Kidney glomerular epithelial cell (primary cell): ENCODE measurements at regions not wholly inside any gene's neighbourhood (a gene's known extent, or its start where the extent isn't known, plus 50 kb on each side); places are given as distances from the start of the nearest gene placed in this dataset.

Experiments used
- DNase-seq: peaks from one replicate; lab custom pipeline; 2025; lab: John Stamatoyannopoulos, UW

- DNase-seq = no peak
Measured at GRCh38 chrX:34875204-34875603, 67.4 kb upstream of the FAM47B start.

GRCh38 chrX:34877436-34877835, 65.2 kb upstream of the FAM47B start:
- no peak for DNase-seq

DNA sequence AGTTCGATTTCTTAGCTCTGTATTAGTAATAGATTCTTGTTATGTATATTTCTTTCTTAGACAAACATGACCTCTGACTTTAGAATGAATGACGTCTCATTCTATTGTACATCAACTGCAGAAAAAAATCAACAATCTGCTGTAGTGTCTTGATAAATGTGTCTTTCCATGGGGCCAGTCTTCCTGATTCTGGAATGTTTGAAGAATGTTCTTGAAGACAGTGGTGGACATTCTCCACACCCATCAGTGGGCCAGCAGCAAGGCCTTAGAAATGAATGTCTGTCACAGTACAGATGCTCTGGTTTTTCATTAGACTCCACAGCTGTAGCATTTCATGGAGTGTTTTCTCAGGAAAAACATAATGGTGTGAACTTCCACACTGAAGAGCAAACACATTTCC, 63.2 kb upstream of the FAM47B start:
- DNase-seq = no peak

DNA sequence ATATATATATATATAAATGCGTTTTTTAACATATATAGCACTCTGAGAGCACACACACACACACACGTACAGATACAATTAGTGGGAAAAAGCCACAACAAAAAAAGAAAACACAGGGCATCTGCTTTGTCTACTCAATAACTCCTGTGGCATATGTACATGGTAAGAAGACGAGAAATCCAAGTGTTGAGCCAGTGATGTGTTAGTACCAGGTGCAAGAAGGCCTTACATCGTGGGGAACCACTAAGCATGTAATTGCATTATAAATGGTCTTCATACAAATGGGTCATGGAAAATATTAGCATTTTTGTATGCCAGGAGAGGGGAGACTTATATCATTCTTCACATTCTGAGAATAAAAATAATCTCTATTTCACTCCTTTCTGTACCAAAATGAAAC, 62.7 kb upstream of the FAM47B start:
- DNase-seq = no peak

DNA sequence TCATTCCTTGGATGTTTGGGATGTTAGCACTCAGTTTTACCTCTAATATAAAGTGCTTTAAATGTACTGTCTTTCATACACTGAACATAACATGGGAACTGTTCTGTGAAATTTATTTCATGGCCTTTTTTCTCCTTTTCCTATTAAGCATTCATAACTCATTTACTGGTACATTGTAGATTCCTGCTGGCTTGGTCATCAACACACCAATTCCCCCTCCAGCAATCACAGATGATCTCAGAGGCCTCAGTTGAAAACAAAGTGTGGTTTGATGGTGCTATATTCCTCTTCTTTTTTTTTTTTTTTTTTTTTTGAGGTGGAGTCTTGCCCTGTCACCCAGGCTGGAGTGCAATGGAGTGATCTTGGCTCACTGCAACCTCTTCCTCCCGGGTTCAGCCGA, 61.9 kb upstream of the FAM47B start:
- DNase-seq = peak; percentile 78

GRCh38 chrX:34881671-34882070, 60.9 kb upstream of the FAM47B start:
- no peak for DNase-seq

DNA sequence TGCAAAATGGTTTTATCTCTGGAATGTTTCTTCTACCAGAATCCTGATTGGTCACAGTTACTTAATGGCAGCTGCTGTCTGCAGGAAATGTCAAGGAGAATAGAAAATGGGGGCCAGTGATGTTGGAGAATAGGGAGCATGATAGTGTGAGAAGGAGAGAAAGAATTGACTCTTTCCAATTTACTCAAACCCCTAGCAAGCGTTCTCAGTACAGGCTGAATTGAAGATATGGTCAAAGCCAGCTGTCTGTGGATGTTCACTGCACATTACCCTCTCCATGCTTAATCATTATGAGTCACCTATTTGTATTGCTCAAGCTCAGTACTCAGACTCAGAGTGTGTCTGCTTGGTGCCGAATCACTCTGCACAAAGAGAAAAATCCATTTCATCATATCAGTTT, 57.8 kb upstream of the FAM47B start:
- peak; percentile 55 for DNase-seq

- DNase-seq = no peak
Measured at GRCh38 chrX:34886011-34886410, 56.6 kb upstream of the FAM47B start.

GRCh38 chrX:34891391-34891790, 51.2 kb upstream of the FAM47B start:
- no peak for DNase-seq
